PFSK-1 (cell line): ENCODE measurements at regions not wholly inside any gene's neighbourhood (a gene's known extent, or its start where the extent isn't known, plus 50 kb on each side); places are given as distances from the start of the nearest gene placed in this dataset.

Experiments used
- FOXP2 ChIP-seq: optimal IDR thresholded peaks from 2 replicates; pipeline ENCODE3; 2011; ENCODE audit warnings: borderline replicate concordance, control low read depth, inconsistent platforms; ENCODE audit not compliant: insufficient read depth; ENCODE audit errors: extremely low read length, extremely low read depth
- POLR2AphosphoS5 ChIP-seq: IDR thresholded peaks from 2 replicates; pipeline ENCODE4 v1.6.1; 2012; ENCODE audit warnings: low read depth, mild to moderate bottlenecking, control low read depth, low read length, moderate library complexity
- REST ChIP-seq, 2 experiments: IDR thresholded peaks; 2 replicates each; pipeline versions ENCODE4 v1.6.1 to v1.8.0; 2011 to 2012; ENCODE audit warnings: low read depth in 2 of 2, low read length in 2 of 2, control low read depth in 1 of 2, inconsistent platforms in 1 of 2, mild to moderate bottlenecking in 1 of 2, moderate library complexity in 1 of 2; ENCODE audit not compliant: insufficient read depth in 1 of 2
- SIN3A ChIP-seq: IDR thresholded peaks from 2 replicates; pipeline ENCODE4 v1.6.1; 2012; ENCODE audit warnings: mild to moderate bottlenecking, low read length, moderate library complexity, borderline replicate concordance; ENCODE audit not compliant: insufficient read depth
- TAF1 ChIP-seq: IDR thresholded peaks from 2 replicates; pipeline ENCODE4 v1.6.1; 2012; ENCODE audit warnings: low read length, control low read depth, borderline replicate concordance; ENCODE audit not compliant: insufficient read depth

- TF ChIP-seq REST (IDR thresholded peaks at IDR 0.05; ENCODE audit: insufficient read depth in 1 of 2, low read depth in 2 of 2, low read length in 2 of 2): no peak
- TF ChIP-seq FOXP2: no peak
- no peak for TF ChIP-seq SIN3A
- no peak for TF ChIP-seq POLR2AphosphoS5
- no peak for TF ChIP-seq TAF1
These were observed 468.5 kb upstream of the MGAT4C start for GRCh38 chr12:86724716-86725115.

GRCh38 chr12:86723326-86723725, 467.1 kb upstream of the MGAT4C start:
- TF ChIP-seq SIN3A (no peak), TAF1 (no peak), FOXP2 (no peak), REST (IDR thresholded peaks at IDR 0.05; ENCODE audit: insufficient read depth in 1 of 2, low read depth in 2 of 2, low read length in 2 of 2) (no peak), POLR2AphosphoS5 (no peak)

GRCh38 chr12:86721713-86722397, 465.7 kb upstream of the MGAT4C start:
- TF ChIP-seq TAF1 (no peak), SIN3A (no peak), REST (IDR thresholded peaks at IDR 0.05; ENCODE audit: insufficient read depth in 1 of 2, low read depth in 2 of 2, low read length in 2 of 2) (no peak), FOXP2 (no peak), POLR2AphosphoS5 (no peak)

GRCh38 chr12:86719381-86719780, 463.2 kb upstream of the MGAT4C start:
- TF ChIP-seq FOXP2: no peak
- TF ChIP-seq TAF1: no peak
- no peak for TF ChIP-seq REST (IDR thresholded peaks at IDR 0.05; ENCODE audit: insufficient read depth in 1 of 2, low read depth in 2 of 2, low read length in 2 of 2)
- no peak for TF ChIP-seq SIN3A
- no peak for TF ChIP-seq POLR2AphosphoS5
